Mesendoderm (in vitro differentiated cells): ENCODE measurements at regions not wholly inside any gene's neighbourhood (a gene's known extent, or its start where the extent isn't known, plus 50 kb on each side); places are given as distances from the start of the nearest gene placed in this dataset.
"Not testable (repeated sequence)": the region's sequence is repeated elsewhere in the genome, so short reads cannot be mapped to it uniquely, and the experiment has no call there.

ENCODE experiments used
- DNase-seq: peaks from one replicate; pipeline ENCODE4 v3.0.0; 2013
- H2AK5ac ChIP-seq: 2 replicates; pipeline ENCODE4 v1.6.1; 2013; ENCODE audit warnings: low read length, inconsistent platforms
- H2BK120ac ChIP-seq: 2 replicates; pipeline ENCODE4 v1.6.1; 2013; ENCODE audit warnings: low read depth, mild to moderate bottlenecking, low read length, moderate library complexity, mixed read lengths
- H2BK15ac ChIP-seq: replicated peaks from 2 replicates; pipeline ENCODE4 v1.6.1; 2013; ENCODE audit warnings: low read depth, mild to moderate bottlenecking, moderate library complexity
- H2BK5ac ChIP-seq: 2 replicates; pipeline ENCODE4 v1.6.1; 2013; ENCODE audit warnings: low read length, inconsistent platforms
- H3K18ac ChIP-seq: 2 replicates; pipeline ENCODE4 v1.6.1; 2013; ENCODE audit warnings: mild to moderate bottlenecking, low read length, mixed read lengths
- H3K23ac ChIP-seq: one replicate; pipeline ENCODE4 v1.6.1; 2013; ENCODE audit warnings: low read length
- H3K27ac ChIP-seq: 2 replicates; pipeline ENCODE4 v1.5.1; 2013; ENCODE audit warnings: low read depth, mild to moderate bottlenecking, inconsistent platforms, low read length, moderate library complexity
- H3K27me3 ChIP-seq: 2 replicates; pipeline ENCODE4 v1.6.1; 2013; ENCODE audit warnings: low read length, control low read depth, mild to moderate bottlenecking, inconsistent platforms; ENCODE audit not compliant: insufficient read depth, poor library complexity
- H3K36me3 ChIP-seq: 2 replicates; pipeline ENCODE4 v1.6.1; 2013; ENCODE audit warnings: low read length, inconsistent platforms; ENCODE audit not compliant: control insufficient read depth, insufficient read depth
- H3K4ac ChIP-seq: one replicate; pipeline ENCODE4 v1.6.1; 2013; ENCODE audit warnings: low read depth, mild to moderate bottlenecking, low read length, moderate library complexity
- H3K4me1 ChIP-seq: 2 replicates; pipeline ENCODE4 v1.6.1; 2013; ENCODE audit warnings: low read depth, low read length, inconsistent platforms; ENCODE audit not compliant: control insufficient read depth
- H3K4me2 ChIP-seq: 2 replicates; pipeline ENCODE4 v1.6.1; 2013; ENCODE audit warnings: low read length
- H3K4me3 ChIP-seq: 2 replicates; pipeline ENCODE4 v1.5.1; 2013; ENCODE audit warnings: mild to moderate bottlenecking, low read length
- H3K56ac ChIP-seq: one replicate; pipeline ENCODE4 v1.6.1; 2013; ENCODE audit warnings: low read length
- H3K79me1 ChIP-seq: 2 replicates; pipeline ENCODE4 v1.6.1; 2013; ENCODE audit warnings: low read length, inconsistent platforms
- H3K79me2 ChIP-seq: 2 replicates; pipeline ENCODE4 v1.6.1; 2013; ENCODE audit warnings: mild to moderate bottlenecking, low read length; ENCODE audit not compliant: control insufficient read depth, insufficient read depth
- H3K9ac ChIP-seq: 2 replicates; pipeline ENCODE4 v1.6.1; 2013; ENCODE audit warnings: low read length, inconsistent platforms
- H4K5ac ChIP-seq: one replicate; pipeline ENCODE4 v1.6.1; 2013; ENCODE audit warnings: low read length
- H4K8ac ChIP-seq: one replicate; pipeline ENCODE4 v1.6.1; 2013; ENCODE audit warnings: low read depth, mild to moderate bottlenecking, control low read depth, low read length, moderate library complexity
- WGBS: extraction: QIAGEN DNeasy Blood & Tissue Kit; methylation state at CpG from one replicate; pipeline ENCODE4 v1.1.7; 2013; ENCODE audit warnings: low lambda C conversion rate, missing lambda C conversion rate; ENCODE audit not compliant: insufficient coverage; ENCODE audit errors: extremely low coverage; 5-methylcytosine and 5-hydroxymethylcytosine counted together

GRCh38 chr4:134079085-134079484 lies 122.5 kb downstream of the PABPC4L start:
- not testable (repeated sequence) for DNase-seq, H2BK120ac ChIP-seq, H3K4ac ChIP-seq, H3K4me3 ChIP-seq, H2BK15ac ChIP-seq, H3K9ac ChIP-seq, H3K27me3 ChIP-seq, H3K36me3 ChIP-seq, H3K79me1 ChIP-seq, H3K27ac ChIP-seq, H3K4me1 ChIP-seq, H3K56ac ChIP-seq, H3K23ac ChIP-seq, H3K79me2 ChIP-seq, H4K8ac ChIP-seq, H3K4me2 ChIP-seq, H2BK5ac ChIP-seq, H2AK5ac ChIP-seq, H3K18ac ChIP-seq, H4K5ac ChIP-seq
- WGBS = no CpG with 5 or more reads among the region's 15 CpGs

- Histone ChIP-seq H3K27ac (no peak overlapping the region), H3K4me2 (no peak overlapping the region), H3K27me3 (no peaks in the 10 kb centered on the region), H2AK5ac (no peak overlapping the region), H2BK5ac (no peak overlapping the region), H2BK15ac (no peak overlapping the region), H3K79me1 (no peaks in the 10 kb centered on the region), H3K79me2 (no peaks in the 10 kb centered on the region), H3K4me3 (no peak overlapping the region), H3K9ac (no peak overlapping the region), H3K4ac (no peak overlapping the region), H3K18ac (no peak overlapping the region), H3K4me1 (no peaks in the 10 kb centered on the region), H3K36me3 (no peaks in the 10 kb centered on the region), H3K23ac (no peak overlapping the region), H3K56ac (no peak overlapping the region), H4K8ac (no peak overlapping the region), H2BK120ac (no peak overlapping the region), H4K5ac (no peak overlapping the region)
- DNase-seq = no peak
- no CpG with 5 or more reads among the region's 11 CpGs for WGBS
These were observed 123.2 kb downstream of the PABPC4L start for GRCh38 chr4:134078230-134078914.

GRCh38 chr4:134073711-134074110 lies 127.9 kb downstream of the PABPC4L start:
- Histone ChIP-seq H2AK5ac (no peak overlapping the region), H3K36me3 (no peaks in the 10 kb centered on the region), H3K23ac (no peak overlapping the region), H3K79me1 (no peaks in the 10 kb centered on the region), H3K79me2 (no peaks in the 10 kb centered on the region), H4K5ac (no peak overlapping the region), H2BK5ac (no peak overlapping the region), H3K4me2 (no peak overlapping the region), H3K4ac (no peak overlapping the region), H3K4me1 (no peaks in the 10 kb centered on the region), H3K27ac (no peak overlapping the region), H3K4me3 (no peak overlapping the region), H2BK15ac (no peak overlapping the region), H3K56ac (no peak overlapping the region), H3K18ac (no peak overlapping the region), H3K27me3 (no peaks in the 10 kb centered on the region), H4K8ac (no peak overlapping the region), H3K9ac (no peak overlapping the region), H2BK120ac (no peak overlapping the region)
- no CpG with 5 or more reads among the region's 2 CpGs for WGBS
- DNase-seq = peak; percentile 10

- H3K56ac ChIP-seq = no peak overlapping the region
- no peak overlapping the region for H2AK5ac ChIP-seq
- DNase-seq = no peak
- H2BK120ac ChIP-seq = no peak overlapping the region
- H3K27me3 ChIP-seq = no peaks in the 10 kb centered on the region
- no peaks in the 10 kb centered on the region for H3K36me3 ChIP-seq
- no peak overlapping the region for H3K23ac ChIP-seq
- H3K79me2 ChIP-seq = no peaks in the 10 kb centered on the region
- no peaks in the 10 kb centered on the region for H3K4me1 ChIP-seq
- H4K5ac ChIP-seq = no peak overlapping the region
- H3K9ac ChIP-seq = no peak overlapping the region
- no peaks in the 10 kb centered on the region for H3K79me1 ChIP-seq
- H3K27ac ChIP-seq = no peak overlapping the region
- no peak overlapping the region for H3K4me2 ChIP-seq
- H3K4ac ChIP-seq = no peak overlapping the region
- no peak overlapping the region for H2BK5ac ChIP-seq
- no peak overlapping the region for H3K18ac ChIP-seq
- no peak overlapping the region for H3K4me3 ChIP-seq
- no peak overlapping the region for H2BK15ac ChIP-seq
- H4K8ac ChIP-seq = no peak overlapping the region
These were observed 129.5 kb downstream of the PABPC4L start for GRCh38 chr4:134072137-134072536.

- WGBS = no CpG with 5 or more reads among the region's 6 CpGs
- H3K79me1 ChIP-seq = no peaks in the 10 kb centered on the region
- no peak overlapping the region for H2AK5ac ChIP-seq
- H3K18ac ChIP-seq = no peak overlapping the region
- no peak overlapping the region for H2BK15ac ChIP-seq
- no peak overlapping the region for H2BK5ac ChIP-seq
- no peak overlapping the region for H3K4me2 ChIP-seq
- no peak overlapping the region for H3K23ac ChIP-seq
- H3K27ac ChIP-seq = no peak overlapping the region
- H3K56ac ChIP-seq = no peak overlapping the region
- no peak overlapping the region for H3K4me3 ChIP-seq
- H3K27me3 ChIP-seq = no peaks in the 10 kb centered on the region
- no peaks in the 10 kb centered on the region for H3K4me1 ChIP-seq
- no peak overlapping the region for H3K9ac ChIP-seq
- H3K4ac ChIP-seq = no peak overlapping the region
- H3K79me2 ChIP-seq = no peaks in the 10 kb centered on the region
- no peak overlapping the region for H4K5ac ChIP-seq
- H4K8ac ChIP-seq = no peak overlapping the region
- DNase-seq = no peak
- H2BK120ac ChIP-seq = no peak overlapping the region
- H3K36me3 ChIP-seq = no peaks in the 10 kb centered on the region
These were observed 131.4 kb downstream of the PABPC4L start for GRCh38 chr4:134070174-134070573.

GRCh38 chr4:134057356-134057755 lies 144.2 kb downstream of the PABPC4L start:
- H3K4me3 ChIP-seq = no peak overlapping the region
- H3K18ac ChIP-seq = no peak overlapping the region
- H3K4ac ChIP-seq = no peak overlapping the region
- no peak overlapping the region for H2AK5ac ChIP-seq
- no peak overlapping the region for H4K5ac ChIP-seq
- H2BK5ac ChIP-seq = no peak overlapping the region
- no peak overlapping the region for H3K9ac ChIP-seq
- H3K27me3 ChIP-seq = no peaks in the 10 kb centered on the region
- no peak overlapping the region for H3K56ac ChIP-seq
- WGBS = no CpG with 5 or more reads among the region's 3 CpGs
- H3K79me1 ChIP-seq = no peaks in the 10 kb centered on the region
- no peak overlapping the region for H3K27ac ChIP-seq
- H4K8ac ChIP-seq = no peak overlapping the region
- no peaks in the 10 kb centered on the region for H3K79me2 ChIP-seq
- no peaks in the 10 kb centered on the region for H3K4me1 ChIP-seq
- H3K4me2 ChIP-seq = no peak overlapping the region
- H3K23ac ChIP-seq = no peak overlapping the region
- DNase-seq = no peak
- no peak overlapping the region for H2BK15ac ChIP-seq
- no peaks in the 10 kb centered on the region for H3K36me3 ChIP-seq
- no peak overlapping the region for H2BK120ac ChIP-seq
